PFSK-1 (cell line): ENCODE measurements at regions not wholly inside any gene's neighbourhood (a gene's known extent, or its start where the extent isn't known, plus 50 kb on each side); places are given as distances from the start of the nearest gene placed in this dataset.

Experiments used
- FOXP2 ChIP-seq: optimal IDR thresholded peaks from 2 replicates; pipeline ENCODE3; 2011; ENCODE audit warnings: borderline replicate concordance, control low read depth, inconsistent platforms; ENCODE audit not compliant: insufficient read depth; ENCODE audit errors: extremely low read length, extremely low read depth
- POLR2AphosphoS5 ChIP-seq: IDR thresholded peaks from 2 replicates; pipeline ENCODE4 v1.6.1; 2012; ENCODE audit warnings: low read depth, mild to moderate bottlenecking, control low read depth, low read length, moderate library complexity
- REST ChIP-seq, 2 experiments: IDR thresholded peaks; 2 replicates each; pipeline versions ENCODE4 v1.6.1 to v1.8.0; 2011 to 2012; ENCODE audit warnings: low read depth in 2 of 2, low read length in 2 of 2, control low read depth in 1 of 2, inconsistent platforms in 1 of 2, mild to moderate bottlenecking in 1 of 2, moderate library complexity in 1 of 2; ENCODE audit not compliant: insufficient read depth in 1 of 2
- SIN3A ChIP-seq: IDR thresholded peaks from 2 replicates; pipeline ENCODE4 v1.6.1; 2012; ENCODE audit warnings: mild to moderate bottlenecking, low read length, moderate library complexity, borderline replicate concordance; ENCODE audit not compliant: insufficient read depth
- TAF1 ChIP-seq: IDR thresholded peaks from 2 replicates; pipeline ENCODE4 v1.6.1; 2012; ENCODE audit warnings: low read length, control low read depth, borderline replicate concordance; ENCODE audit not compliant: insufficient read depth

GRCh38 chr4:14943749-14944148 lies 58.5 kb upstream of the CPEB2 start:
- TF ChIP-seq POLR2AphosphoS5 (no peak), REST (IDR thresholded peaks at IDR 0.05; ENCODE audit: insufficient read depth in 1 of 2, low read depth in 2 of 2, low read length in 2 of 2) (no peak), TAF1 (no peak), SIN3A (no peak), FOXP2 (no peak)

GRCh38 chr4:14952352-14952751 lies 49.9 kb upstream of the CPEB2 start:
- TF ChIP-seq POLR2AphosphoS5 = no peak
- TF ChIP-seq SIN3A = no peak
- no peak for TF ChIP-seq REST (IDR thresholded peaks at IDR 0.05; ENCODE audit: insufficient read depth in 1 of 2, low read depth in 2 of 2, low read length in 2 of 2)
- no peak for TF ChIP-seq TAF1
- TF ChIP-seq FOXP2 = no peak
